Suprapubic skin (tissue), 4 donors: ENCODE measurements at regions not wholly inside any gene's neighbourhood (a gene's known extent, or its start where the extent isn't known, plus 50 kb on each side); places are given as distances from the start of the nearest gene placed in this dataset.
"Not testable (repeated sequence)": the region's sequence is repeated elsewhere in the genome, so short reads cannot be mapped to it uniquely, and the experiment has no call there.

Experiments used
- EP300 ChIP-seq: sonication (generic); formaldehyde crosslinking; IDR thresholded peaks from one replicate; pipeline ENCODE4 v1.6.1; 2017; ENCODE audit warnings: antibody characterized with exemption
- POLR2A ChIP-seq, 2 donors: fragments of 450-650 bp; IDR thresholded peaks; one replicate each; pipeline ENCODE4 v1.6.1; 2017; ENCODE audit warnings: antibody characterized with exemption in 2 of 2, mild to moderate bottlenecking in 2 of 2, moderate library complexity in 2 of 2
- POLR2AphosphoS5 ChIP-seq, 3 donors: sonication (generic); formaldehyde crosslinking; IDR thresholded peaks; one replicate each; pipeline ENCODE4 v1.6.1; 2017; ENCODE audit warnings: antibody characterized with exemption in 3 of 3
- TF ChIP-seq, protein P1 (sequence below), 2 donors: fragments of 200-600 bp in 1 of 2; fragments of 450-650 bp in 1 of 2; sonication (generic) in 1 of 2; IDR thresholded peaks; one replicate each; pipeline ENCODE4 v1.5.1; 2016 to 2019; ENCODE audit warnings: antibody characterized with exemption in 2 of 2, mild to moderate bottlenecking in 1 of 2, moderate library complexity in 1 of 2

DNA sequence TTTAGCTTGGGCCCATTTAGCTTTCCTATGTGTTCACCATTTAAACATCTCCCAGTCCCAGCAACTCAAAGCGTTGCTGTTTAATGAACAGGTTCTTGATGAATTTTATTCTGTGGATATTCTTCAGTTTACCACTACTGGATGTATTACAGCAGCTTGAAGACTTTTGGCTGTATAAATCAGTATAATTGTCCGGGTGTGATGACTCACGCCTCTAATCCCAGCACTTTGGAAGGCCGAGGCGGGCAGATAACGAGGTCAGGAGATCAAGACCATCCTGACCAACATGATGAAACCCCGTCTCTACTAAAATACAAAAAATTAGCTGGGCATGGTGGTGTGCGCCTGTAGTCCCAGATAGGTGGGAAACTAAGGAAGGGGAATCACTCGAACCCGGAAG is 1286.7 kb upstream of the EYS start:
- not testable (repeated sequence) for TF ChIP-seq POLR2A (IDR thresholded peaks at IDR 0.05); POLR2AphosphoS5 (IDR thresholded peaks at IDR 0.05); EP300
- TF ChIP-seq, protein P1, sequence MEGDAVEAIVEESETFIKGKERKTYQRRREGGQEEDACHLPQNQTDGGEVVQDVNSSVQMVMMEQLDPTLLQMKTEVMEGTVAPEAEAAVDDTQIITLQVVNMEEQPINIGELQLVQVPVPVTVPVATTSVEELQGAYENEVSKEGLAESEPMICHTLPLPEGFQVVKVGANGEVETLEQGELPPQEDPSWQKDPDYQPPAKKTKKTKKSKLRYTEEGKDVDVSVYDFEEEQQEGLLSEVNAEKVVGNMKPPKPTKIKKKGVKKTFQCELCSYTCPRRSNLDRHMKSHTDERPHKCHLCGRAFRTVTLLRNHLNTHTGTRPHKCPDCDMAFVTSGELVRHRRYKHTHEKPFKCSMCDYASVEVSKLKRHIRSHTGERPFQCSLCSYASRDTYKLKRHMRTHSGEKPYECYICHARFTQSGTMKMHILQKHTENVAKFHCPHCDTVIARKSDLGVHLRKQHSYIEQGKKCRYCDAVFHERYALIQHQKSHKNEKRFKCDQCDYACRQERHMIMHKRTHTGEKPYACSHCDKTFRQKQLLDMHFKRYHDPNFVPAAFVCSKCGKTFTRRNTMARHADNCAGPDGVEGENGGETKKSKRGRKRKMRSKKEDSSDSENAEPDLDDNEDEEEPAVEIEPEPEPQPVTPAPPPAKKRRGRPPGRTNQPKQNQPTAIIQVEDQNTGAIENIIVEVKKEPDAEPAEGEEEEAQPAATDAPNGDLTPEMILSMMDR (IDR thresholded peaks at IDR 0.05): not testable (repeated sequence)
